ENCODE measurements at regions not wholly inside any gene's neighbourhood (a gene's known extent, or its start where the extent isn't known, plus 50 kb on each side); places are given as distances from the start of the nearest gene placed in this dataset.

- Mint-ChIP-seq H3K4me1 (no peaks in the 10 kb centered on the region), H3K27ac (no peak overlapping the region), H3K27me3 (ENCODE audit: low read depth) (no peaks in the 10 kb centered on the region), H3K9me3 (peaks cover 11% of the 10 kb centered on the region), H3K36me3 (peaks cover 2% of the 10 kb centered on the region), H3K4me3 (no peak overlapping the region)
- ATAC-seq (no peak), DNase-seq (ENCODE audit: low spot score) (no peak)
- CTCF ChIA-PET, result no interaction called here
- POLR2A ChIA-PET, result no interaction called here
- TF ChIP-seq NFATC4 (CRISPR knock-in tag; IDR thresholded peaks at IDR 0.05), result no peak
- TF ChIP-seq ZNF396 (CRISPR knock-in tag; IDR thresholded peaks at IDR 0.05; ENCODE audit: borderline replicate concordance), result no peak
- TF ChIP-seq NFE2L1 (CRISPR knock-in tag; IDR thresholded peaks at IDR 0.05), result no peak
- TF ChIP-seq JUN (CRISPR knock-in tag; IDR thresholded peaks at IDR 0.05), result no peak
- no peak for TF ChIP-seq MLX (CRISPR knock-in tag; IDR thresholded peaks at IDR 0.05)
- TF ChIP-seq FOXP4 (CRISPR knock-in tag; IDR thresholded peaks at IDR 0.05), result no peak
Observed at GRCh38 chr1:55916481-55916880, 662.9 kb downstream of the PLPP3 start.

- H3K27ac Mint-ChIP-seq, result no peak overlapping the region
- CTCF ChIA-PET, result no interaction called here
Observed at GRCh38 chr1:55913565-55913964, 665.8 kb downstream of the PLPP3 start.

GRCh38 chr1:55912438-55912837 lies 666.9 kb downstream of the PLPP3 start:
- Mint-ChIP-seq H3K27ac (no peak overlapping the region), H3K27me3 (ENCODE audit: low read depth) (no peaks in the 10 kb centered on the region), H3K9me3 (peaks cover 11% of the 10 kb centered on the region), H3K36me3 (peaks cover 2% of the 10 kb centered on the region), H3K4me1 (no peaks in the 10 kb centered on the region), H3K4me3 (no peak overlapping the region)
- ATAC-seq, result no peak
- DNase-seq (ENCODE audit: low spot score), result no peak
- ChIA-PET POLR2A (no interaction called here), CTCF (no interaction called here)
- TF ChIP-seq EMX1 (CRISPR knock-in tag; IDR thresholded peaks at IDR 0.05), result no peak
- no peak for TF ChIP-seq ZBTB21 (CRISPR knock-in tag; IDR thresholded peaks at IDR 0.05; ENCODE audit: borderline replicate concordance)
- TF ChIP-seq ZNF219 (CRISPR knock-in tag; IDR thresholded peaks at IDR 0.05; ENCODE audit: borderline replicate concordance), result no peak
- TF ChIP-seq IRF1 (CRISPR knock-in tag; IDR thresholded peaks at IDR 0.05), result no peak
- TF ChIP-seq ARID4B (CRISPR knock-in tag; IDR thresholded peaks at IDR 0.05; ENCODE audit: borderline replicate concordance), result no peak
- no peak for TF ChIP-seq RELA (CRISPR knock-in tag; IDR thresholded peaks at IDR 0.05; ENCODE audit: borderline replicate concordance)
- TF ChIP-seq ATF2 (CRISPR knock-in tag; IDR thresholded peaks at IDR 0.05; ENCODE audit: borderline replicate concordance, low read depth), result no peak
- TF ChIP-seq MXD4 (CRISPR knock-in tag; IDR thresholded peaks at IDR 0.05; ENCODE audit: borderline replicate concordance), result no peak
- TF ChIP-seq KAT7 (CRISPR knock-in tag; IDR thresholded peaks at IDR 0.05; ENCODE audit: borderline replicate concordance), result no peak
- TF ChIP-seq E2F1 (CRISPR knock-in tag; IDR thresholded peaks at IDR 0.05), result no peak

More at GRCh38 chr1:55913565-55913964, 665.8 kb downstream of the PLPP3 start:
- Mint-ChIP-seq H3K4me3 (no peak overlapping the region), H3K27me3 (ENCODE audit: low read depth) (no peaks in the 10 kb centered on the region), H3K4me1 (no peaks in the 10 kb centered on the region), H3K9me3 (peaks cover 11% of the 10 kb centered on the region), H3K36me3 (peaks cover 2% of the 10 kb centered on the region)
- POLR2A ChIA-PET, result no interaction called here
- ATAC-seq (no peak), DNase-seq (ENCODE audit: low spot score) (no peak)
- no peak for TF ChIP-seq TCF7 (CRISPR knock-in tag; IDR thresholded peaks at IDR 0.05; ENCODE audit: low read depth)
- TF ChIP-seq ZNF121 (CRISPR knock-in tag; IDR thresholded peaks at IDR 0.05), result no peak
- TF ChIP-seq FOXJ3 (CRISPR knock-in tag; IDR thresholded peaks at IDR 0.05; ENCODE audit: borderline replicate concordance), result no peak
- no peak for TF ChIP-seq SMAD3 (CRISPR knock-in tag; IDR thresholded peaks at IDR 0.05; ENCODE audit: borderline replicate concordance)
- no peak for TF ChIP-seq PRRX2 (CRISPR knock-in tag; IDR thresholded peaks at IDR 0.05)
- no peak for TF ChIP-seq USF2 (CRISPR knock-in tag; IDR thresholded peaks at IDR 0.05)
- no peak for TF ChIP-seq FOXP1 (CRISPR knock-in tag; IDR thresholded peaks at IDR 0.05; ENCODE audit: borderline replicate concordance)
- no peak for TF ChIP-seq NFE2L1 (CRISPR knock-in tag; IDR thresholded peaks at IDR 0.05)
- TF ChIP-seq CREB1 (CRISPR knock-in tag; IDR thresholded peaks at IDR 0.05), result no peak
- no peak for TF ChIP-seq CBFB (CRISPR knock-in tag; IDR thresholded peaks at IDR 0.05; ENCODE audit: low read depth)
- TF ChIP-seq IRF2 (CRISPR knock-in tag; IDR thresholded peaks at IDR 0.05; ENCODE audit: borderline replicate concordance, low read depth), result no peak
- no peak for TF ChIP-seq ZNF232 (CRISPR knock-in tag; IDR thresholded peaks at IDR 0.05)
- TF ChIP-seq RELA (CRISPR knock-in tag; IDR thresholded peaks at IDR 0.05; ENCODE audit: borderline replicate concordance), result no peak
